ENCODE measurements at regions not wholly inside any gene's neighbourhood (a gene's known extent, or its start where the extent isn't known, plus 50 kb on each side); places are given as distances from the start of the nearest gene placed in this dataset.
"Not testable (repeated sequence)": the region's sequence is repeated elsewhere in the genome, so short reads cannot be mapped to it uniquely, and the experiment has no call there.

DNA sequence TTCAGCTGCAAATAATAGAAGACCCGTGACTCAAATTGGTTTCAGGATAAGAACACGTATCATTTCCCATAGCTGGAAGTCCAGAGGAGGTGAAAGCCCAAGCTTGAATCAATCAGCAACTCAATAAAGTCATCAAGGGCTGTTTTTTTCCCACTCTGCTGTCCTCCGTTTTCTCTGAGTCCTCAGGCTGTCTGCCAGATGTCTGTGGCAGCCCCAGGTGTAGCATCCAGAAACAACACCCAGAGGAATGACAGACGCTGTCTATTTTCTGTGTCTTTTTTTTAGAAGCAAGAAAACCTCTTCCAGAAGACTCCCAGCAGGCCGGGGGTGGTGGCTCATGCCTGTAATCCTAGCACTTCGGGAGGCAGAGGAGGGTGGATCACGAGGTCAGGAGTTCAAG lies 204.4 kb downstream of the FAM43A start:
- intact Hi-C loops (cut with micrococcal nuclease) = loop anchor here (5.0 kb wide), 1 partner anchor 203 kb away; the partner anchor contains the start of gene FAM43A
- CTCF ChIA-PET = no interaction called here

DNA sequence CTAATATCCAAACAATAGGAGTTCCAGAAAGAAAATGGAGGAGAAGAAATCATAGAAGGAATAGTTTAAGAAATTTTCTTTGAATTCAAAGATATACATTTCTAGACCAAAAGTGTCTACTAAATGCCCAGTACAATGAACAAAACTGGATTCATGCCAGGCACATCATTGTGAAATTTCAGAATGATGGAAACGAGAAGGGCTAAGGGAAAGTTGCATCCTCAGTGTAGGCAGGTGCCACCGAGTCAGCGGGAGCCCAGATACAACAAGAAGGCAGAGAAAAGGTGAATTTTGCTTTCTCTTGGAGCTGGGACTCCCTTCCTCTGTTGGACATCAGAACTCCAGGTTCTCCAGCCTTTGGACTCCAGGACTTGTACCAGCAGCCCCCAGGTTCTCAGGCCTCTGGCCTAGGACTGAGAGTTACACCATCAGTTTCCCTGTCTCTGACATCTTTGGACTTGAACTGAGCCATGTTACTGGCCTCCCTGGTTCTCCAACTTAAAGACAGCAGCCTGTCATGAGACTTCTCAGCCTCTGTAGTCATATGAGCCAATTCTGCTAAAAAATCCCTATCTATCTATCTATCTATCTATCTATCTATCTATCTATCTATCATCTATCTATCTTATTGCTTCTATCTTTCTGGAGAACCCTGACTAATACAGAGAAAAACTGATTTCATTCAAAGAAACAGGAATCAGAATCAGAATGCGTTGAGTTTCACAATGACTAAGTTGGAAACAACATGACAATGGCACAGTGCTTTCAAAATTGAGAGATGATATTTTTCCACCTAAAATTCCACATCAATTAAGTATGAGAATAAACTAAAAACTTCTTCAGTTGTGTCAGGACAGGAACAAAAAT lies 207.7 kb downstream of the FAM43A start:
- Mint-ChIP-seq H3K9me3 (peaks cover 16% of the 10 kb centered on the region), H3K36me3 (ENCODE audit: low read depth) (peaks cover 2% of the 10 kb centered on the region), H3K4me3 (no peak overlapping the region), H3K4me1 (ENCODE audit: low read depth) (peaks cover 9% of the 10 kb centered on the region), H3K27ac (no peak overlapping the region), H3K27me3 (ENCODE audit: low read depth) (peaks cover 28% of the 10 kb centered on the region)
- intact Hi-C loops (cut with micrococcal nuclease) = loop anchor here (5.0 kb wide), 1 partner anchor 206 kb away; the partner anchor contains the start of gene FAM43A
- DNase-seq = no peak
- CTCF ChIA-PET = no interaction called here

More for the DNA sequence above, 204.4 kb downstream of the FAM43A start:
- peaks cover 7% of the 10 kb centered on the region for H3K27me3 Mint-ChIP-seq (ENCODE audit: low read depth)
- H3K4me3 Mint-ChIP-seq = no peak overlapping the region
- H3K4me1 Mint-ChIP-seq (ENCODE audit: low read depth) = peaks cover 9% of the 10 kb centered on the region
- no peak for DNase-seq
- peaks cover 19% of the 10 kb centered on the region for H3K9me3 Mint-ChIP-seq
- peaks cover 2% of the 10 kb centered on the region for H3K36me3 Mint-ChIP-seq (ENCODE audit: low read depth)
- no peak overlapping the region for H3K27ac Mint-ChIP-seq

DNA sequence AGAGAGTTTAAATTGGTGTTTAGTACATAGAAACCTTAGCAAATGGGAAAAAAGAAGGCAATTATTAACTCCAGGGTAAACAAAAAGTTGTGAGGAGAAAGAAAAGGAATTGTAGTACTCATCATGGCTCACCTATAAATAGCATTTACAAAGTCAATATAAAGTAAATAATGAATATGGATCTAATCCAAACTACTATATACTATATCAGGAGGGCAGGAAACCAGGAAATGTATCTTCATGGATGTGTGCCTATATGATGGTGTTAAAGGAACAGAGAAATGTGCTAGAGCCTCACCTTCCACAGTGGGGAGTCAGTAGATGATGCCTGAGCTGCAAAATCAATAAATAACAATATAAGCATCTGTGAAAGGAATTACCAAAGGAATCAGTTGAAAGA lies 208.9 kb downstream of the FAM43A start:
- Mint-ChIP-seq H3K9me3 (peaks cover 17% of the 10 kb centered on the region), H3K27me3 (ENCODE audit: low read depth) (peaks cover 35% of the 10 kb centered on the region), H3K4me1 (ENCODE audit: low read depth) (peaks cover 9% of the 10 kb centered on the region), H3K4me3 (no peak overlapping the region), H3K36me3 (ENCODE audit: low read depth) (peaks cover 2% of the 10 kb centered on the region), H3K27ac (no peak overlapping the region)
- DNase-seq = no peak
- CTCF ChIA-PET = no interaction called here
- intact Hi-C loops (cut with micrococcal nuclease) = loop anchor here (5.0 kb wide), 1 partner anchor 207 kb away; the partner anchor contains the start of gene FAM43A

DNA sequence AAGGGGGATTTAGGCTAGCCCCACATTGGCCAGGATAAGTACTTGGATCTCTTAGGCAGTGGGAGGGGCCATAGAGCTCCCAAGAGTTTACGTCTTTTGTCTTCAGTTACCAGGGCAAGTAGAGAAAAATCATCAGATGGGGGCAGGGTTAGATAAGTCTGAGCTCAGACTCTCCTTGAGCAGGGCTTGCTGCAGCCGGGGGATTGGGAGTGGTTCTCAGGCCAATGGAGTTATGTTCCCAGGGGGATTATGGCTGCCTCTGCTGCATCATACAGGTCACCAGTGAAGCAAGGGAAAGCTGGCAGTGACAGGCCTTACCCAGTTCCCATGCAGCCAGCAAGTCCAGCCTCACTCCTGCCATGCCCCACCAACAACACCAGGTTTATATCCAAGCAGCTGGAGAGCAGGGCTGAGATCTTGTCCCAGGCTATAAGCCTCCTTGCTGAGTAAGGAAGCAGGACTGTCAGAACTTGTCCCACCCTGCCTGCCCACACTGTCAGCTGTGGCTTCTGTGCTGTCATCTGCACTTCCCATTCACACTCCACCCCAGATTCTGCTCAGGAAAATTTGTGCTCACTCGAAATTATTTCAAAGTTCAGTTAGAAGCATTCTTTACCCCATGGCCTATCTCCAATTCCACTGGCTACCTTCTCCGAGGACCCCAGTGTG lies 215.3 kb downstream of the FAM43A start:
- peaks cover 19% of the 10 kb centered on the region for H3K9me3 Mint-ChIP-seq
- DNase-seq = no peak
- intact Hi-C loops (cut with micrococcal nuclease) = no loop called here
- CTCF ChIA-PET = no interaction called here
- H3K27ac Mint-ChIP-seq = no peak overlapping the region
- H3K27me3 Mint-ChIP-seq (ENCODE audit: low read depth) = peaks cover 59% of the 10 kb centered on the region
- H3K4me3 Mint-ChIP-seq = no peak overlapping the region
- H3K36me3 Mint-ChIP-seq (ENCODE audit: low read depth) = peaks cover 2% of the 10 kb centered on the region
- H3K4me1 Mint-ChIP-seq (ENCODE audit: low read depth) = no peaks in the 10 kb centered on the region

DNA sequence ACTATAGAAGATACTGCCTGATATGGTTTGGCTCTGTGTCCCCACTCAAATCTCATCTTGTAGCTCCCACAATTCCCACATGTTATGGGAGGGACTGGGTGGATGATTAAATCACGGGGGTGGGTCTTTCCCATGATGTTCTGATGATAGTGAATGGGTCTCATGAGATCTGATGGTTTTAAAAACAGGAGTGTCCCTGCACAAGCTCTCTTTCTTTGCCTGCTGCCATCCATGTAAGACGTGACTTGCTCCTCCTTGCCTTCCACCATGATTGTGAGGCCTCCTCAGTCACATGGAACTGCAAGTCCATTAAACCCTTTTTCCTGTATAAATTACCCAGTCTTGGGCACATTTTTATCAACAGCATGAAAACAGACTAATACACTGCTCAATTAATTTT lies 217.8 kb downstream of the FAM43A start:
- Mint-ChIP-seq H3K9me3 (peaks cover 19% of the 10 kb centered on the region), H3K27me3 (ENCODE audit: low read depth) (peaks cover 40% of the 10 kb centered on the region)
- CTCF ChIA-PET; H3K27ac Mint-ChIP-seq; H3K36me3 Mint-ChIP-seq (ENCODE audit: low read depth); DNase-seq; H3K4me3 Mint-ChIP-seq; intact Hi-C loops (cut with micrococcal nuclease); H3K4me1 Mint-ChIP-seq (ENCODE audit: low read depth): not testable (repeated sequence)

DNA sequence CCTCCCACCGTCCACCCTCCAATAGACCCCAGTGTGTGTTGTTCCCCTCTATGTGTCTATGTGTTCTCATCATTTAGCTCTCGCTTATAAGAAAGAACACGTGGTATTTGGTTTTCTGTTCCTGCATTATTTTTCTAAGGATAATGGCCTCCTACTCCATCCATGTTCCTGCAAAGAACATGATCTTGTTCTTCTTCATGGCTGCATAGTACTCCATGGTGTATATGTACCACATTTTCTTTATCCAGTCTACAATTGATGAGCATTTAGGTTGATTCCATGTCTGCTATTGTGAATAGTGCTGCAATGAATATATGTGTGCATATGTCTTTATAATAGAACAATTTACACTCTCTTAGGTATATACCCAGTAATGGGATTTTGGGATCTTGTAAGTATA lies 219.3 kb downstream of the FAM43A start:
- H3K4me1 Mint-ChIP-seq (ENCODE audit: low read depth); H3K4me3 Mint-ChIP-seq; intact Hi-C loops (cut with micrococcal nuclease); H3K27ac Mint-ChIP-seq; CTCF ChIA-PET; DNase-seq; H3K36me3 Mint-ChIP-seq (ENCODE audit: low read depth): not testable (repeated sequence)
- Mint-ChIP-seq H3K27me3 (ENCODE audit: low read depth) (peaks cover 28% of the 10 kb centered on the region), H3K9me3 (peaks cover 14% of the 10 kb centered on the region)

DNA sequence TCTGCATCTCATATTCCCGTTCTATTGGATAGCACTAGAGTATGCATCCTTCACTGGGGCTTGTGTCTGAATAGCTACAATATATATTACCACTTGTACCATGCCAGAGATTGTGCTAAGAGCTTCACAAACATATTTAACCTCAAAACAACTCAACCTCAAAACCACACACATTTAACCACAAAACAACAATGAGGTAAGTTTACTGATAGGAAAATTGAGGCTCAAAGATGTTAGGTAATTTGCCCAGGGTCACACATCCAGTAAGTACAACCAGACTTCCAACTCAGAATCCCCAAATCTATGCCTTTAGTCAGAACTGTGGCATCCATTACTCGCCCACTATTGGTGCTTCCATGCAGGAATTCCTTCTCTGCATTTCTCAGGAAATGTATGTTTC lies 220.0 kb downstream of the FAM43A start:
- no peak overlapping the region for H3K27ac Mint-ChIP-seq
- H3K4me3 Mint-ChIP-seq = no peak overlapping the region
- peaks cover 21% of the 10 kb centered on the region for H3K27me3 Mint-ChIP-seq (ENCODE audit: low read depth)
- CTCF ChIA-PET = no interaction called here
- DNase-seq = no peak
- H3K9me3 Mint-ChIP-seq = peaks cover 7% of the 10 kb centered on the region
- intact Hi-C loops (cut with micrococcal nuclease) = no loop called here
- H3K4me1 Mint-ChIP-seq (ENCODE audit: low read depth) = peaks cover 2% of the 10 kb centered on the region
- peaks cover under 1% of the 10 kb centered on the region for H3K36me3 Mint-ChIP-seq (ENCODE audit: low read depth)

DNA sequence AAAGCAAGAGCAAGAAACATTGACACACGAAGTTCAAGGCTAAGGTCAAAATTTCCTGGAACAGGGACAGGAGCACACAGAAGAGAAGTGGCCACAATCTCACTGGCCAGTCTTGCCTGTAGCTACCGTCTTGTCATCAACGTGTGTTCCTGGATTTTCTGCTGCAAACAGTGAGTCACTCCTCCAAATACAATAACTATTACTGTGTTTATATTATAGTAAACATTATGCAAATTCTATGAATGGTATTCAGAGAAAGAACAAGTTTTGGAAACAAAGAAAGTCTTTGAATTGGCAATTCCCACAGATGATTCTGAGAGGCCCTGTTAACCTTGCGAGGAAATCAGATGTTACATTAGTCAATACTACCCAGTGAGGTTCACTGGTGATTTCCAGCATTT lies 220.5 kb downstream of the FAM43A start:
- Mint-ChIP-seq H3K27ac (no peak overlapping the region), H3K4me1 (ENCODE audit: low read depth) (peaks cover 2% of the 10 kb centered on the region), H3K4me3 (no peak overlapping the region), H3K9me3 (peaks cover 6% of the 10 kb centered on the region), H3K27me3 (ENCODE audit: low read depth) (peaks cover 16% of the 10 kb centered on the region), H3K36me3 (ENCODE audit: low read depth) (no peaks in the 10 kb centered on the region)
- CTCF ChIA-PET = interaction anchor here (0.6 to 1.1 kb wide), 2 partner anchors 224 to 1759 kb away, joined by 4 to 6 read pairs; no protein-coding TSS in a partner anchor
- no peak for DNase-seq
- intact Hi-C loops (cut with micrococcal nuclease) = no loop called here

DNA sequence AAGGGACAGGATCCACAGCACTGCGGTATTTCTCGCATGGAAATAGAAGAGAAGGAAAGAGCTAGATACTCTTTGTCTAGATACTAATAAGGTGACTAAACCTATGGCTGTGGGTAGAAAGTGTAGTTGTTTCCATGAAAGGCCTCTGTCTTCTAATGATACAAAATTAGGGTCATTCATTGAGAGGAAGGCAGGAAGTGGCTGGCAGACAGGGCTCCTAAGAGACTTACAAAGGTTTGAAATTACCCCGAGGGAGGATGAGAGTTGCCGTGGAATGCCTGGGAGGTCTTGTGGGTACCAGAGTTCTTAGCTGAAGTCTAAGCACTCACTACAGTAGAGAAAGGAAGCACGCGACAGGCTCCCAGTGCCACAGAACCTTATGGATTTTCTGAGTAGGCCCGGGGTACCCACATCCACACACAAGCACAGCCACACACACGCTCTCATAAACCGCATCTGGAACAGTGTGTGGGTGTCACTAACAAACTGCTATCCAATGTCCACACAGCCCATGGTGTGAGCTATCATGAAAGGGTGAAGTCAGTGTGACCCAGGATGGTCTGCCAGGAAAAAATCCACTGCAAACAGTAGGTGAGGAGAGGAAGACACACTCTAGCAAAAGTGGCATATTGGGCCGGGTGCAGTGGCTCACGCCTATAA lies 221.4 kb downstream of the FAM43A start:
- peaks cover 15% of the 10 kb centered on the region for H3K27me3 Mint-ChIP-seq (ENCODE audit: low read depth)
- H3K9me3 Mint-ChIP-seq = peaks cover 6% of the 10 kb centered on the region
- no peak for DNase-seq
- intact Hi-C loops (cut with micrococcal nuclease) = no loop called here
- peaks cover 2% of the 10 kb centered on the region for H3K4me1 Mint-ChIP-seq (ENCODE audit: low read depth)
- no peak overlapping the region for H3K4me3 Mint-ChIP-seq
- H3K36me3 Mint-ChIP-seq (ENCODE audit: low read depth) = no peaks in the 10 kb centered on the region
- H3K27ac Mint-ChIP-seq = no peak overlapping the region
- CTCF ChIA-PET = interaction anchor here (1.1 kb wide), 1 partner anchor 225 kb away, joined by 4 read pairs; no protein-coding TSS in a partner anchor

DNA sequence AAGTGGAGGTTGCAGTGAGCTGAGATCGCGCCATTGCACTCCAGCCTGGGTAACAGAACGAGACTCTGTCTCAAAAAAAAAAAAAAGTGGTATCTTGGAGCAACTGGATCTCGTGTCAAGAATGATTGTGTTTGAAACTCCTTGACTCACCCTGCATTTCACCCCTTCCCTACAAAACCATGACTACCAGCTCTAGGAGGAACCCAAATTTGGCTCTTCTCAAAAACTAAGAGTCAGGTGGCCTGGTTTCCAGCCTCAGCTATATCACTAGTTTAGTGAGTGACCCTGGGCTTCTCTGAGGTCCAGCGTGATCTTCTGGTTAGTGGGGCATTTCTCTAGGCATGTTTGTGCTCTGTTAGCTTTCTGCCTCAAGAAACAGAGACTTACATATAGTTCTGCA lies 222.1 kb downstream of the FAM43A start:
- Mint-ChIP-seq H3K4me1 (ENCODE audit: low read depth) (peaks cover 2% of the 10 kb centered on the region), H3K27me3 (ENCODE audit: low read depth) (peaks cover 9% of the 10 kb centered on the region), H3K27ac (no peak overlapping the region), H3K36me3 (ENCODE audit: low read depth) (no peaks in the 10 kb centered on the region), H3K4me3 (no peak overlapping the region), H3K9me3 (peaks cover 6% of the 10 kb centered on the region)
- no peak for DNase-seq
- CTCF ChIA-PET = no interaction called here
- intact Hi-C loops (cut with micrococcal nuclease) = no loop called here

DNA sequence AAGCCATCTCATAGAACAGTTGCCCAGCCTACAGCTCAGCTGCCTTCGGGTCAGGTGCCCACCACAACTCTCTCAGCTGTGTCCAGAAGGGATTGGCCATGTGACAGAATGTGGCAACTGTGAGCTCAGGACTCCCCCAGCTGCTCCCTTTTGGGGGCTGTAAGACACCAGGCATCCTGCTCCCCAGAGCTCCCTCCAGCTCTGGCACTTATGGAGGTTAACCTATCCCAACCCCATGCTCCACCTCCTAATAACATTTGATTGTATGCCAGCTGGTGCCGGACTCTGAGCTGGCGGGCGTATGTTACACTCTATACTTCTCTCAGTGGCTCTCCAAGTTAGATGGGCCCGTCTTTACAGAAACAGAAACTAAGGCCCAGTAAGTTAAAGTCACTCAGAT lies 222.8 kb downstream of the FAM43A start:
- intact Hi-C loops (cut with micrococcal nuclease) = no loop called here
- CTCF ChIA-PET = interaction anchor here (0.6 kb wide), 1 partner anchor 66 kb away, joined by 3 read pairs; no protein-coding TSS in a partner anchor
- no peak for DNase-seq
- Mint-ChIP-seq H3K4me3 (no peak overlapping the region), H3K36me3 (ENCODE audit: low read depth) (no peaks in the 10 kb centered on the region), H3K27me3 (ENCODE audit: low read depth) (peaks cover 10% of the 10 kb centered on the region), H3K27ac (no peak overlapping the region), H3K4me1 (ENCODE audit: low read depth) (peaks cover 2% of the 10 kb centered on the region), H3K9me3 (peaks cover 5% of the 10 kb centered on the region)

DNA sequence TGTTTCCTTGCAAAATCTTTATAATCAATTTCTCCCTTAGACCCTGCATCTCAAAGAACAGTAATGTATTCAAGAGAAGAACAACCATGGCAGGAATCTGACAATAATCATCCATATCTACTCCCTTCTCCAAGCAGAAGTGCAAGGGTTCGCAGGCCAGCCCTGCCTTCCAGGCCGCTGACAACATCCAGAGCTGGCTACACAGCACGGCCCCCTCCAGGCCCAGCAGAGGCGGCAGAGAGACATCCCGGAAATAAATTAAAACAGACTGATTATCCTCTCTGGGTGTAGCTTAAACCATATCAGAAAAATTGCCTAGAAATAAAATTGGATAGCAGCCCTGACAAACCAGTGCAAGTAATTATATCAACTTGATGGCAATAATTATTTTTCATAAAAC lies 223.3 kb downstream of the FAM43A start:
- Mint-ChIP-seq H3K27ac (no peak overlapping the region), H3K9me3 (peaks cover 4% of the 10 kb centered on the region), H3K27me3 (ENCODE audit: low read depth) (peaks cover 9% of the 10 kb centered on the region), H3K4me1 (ENCODE audit: low read depth) (peaks cover 2% of the 10 kb centered on the region), H3K4me3 (no peak overlapping the region), H3K36me3 (ENCODE audit: low read depth) (no peaks in the 10 kb centered on the region)
- DNase-seq = no peak
- intact Hi-C loops (cut with micrococcal nuclease) = no loop called here
- CTCF ChIA-PET = no interaction called here
